GM12878 (cell line): ENCODE measurements at regions not wholly inside any gene's neighbourhood (a gene's known extent, or its start where the extent isn't known, plus 50 kb on each side); places are given as distances from the start of the nearest gene placed in this dataset.

Experiments
- ATAC-seq: fragments of 200-7000 bp; cut with Tn5 transposase; 3 replicates; pipeline ENCODE4 v1.9.1; 2020; ENCODE audit warnings: mild to moderate bottlenecking, moderate library complexity
- BruUV-seq: library from RNA; stranded (reverse); fragments of 400-500 nt; replicated peaks from 2 replicates; lab custom pipeline; 2021; lab: Mats Ljungman, UMichigan
- CTCF ChIA-PET: fragments of 300-600 bp; sonication (Branson Sonifier 250); formaldehyde crosslinking; extraction: SDS; loops from one replicate; lab custom pipeline; 2021; ENCODE audit warnings: inconsistent platforms; lab: Yijun Ruan, JAX
- POLR2A ChIA-PET: fragments of 350-600 bp; formaldehyde crosslinking; extraction: SDS; loops from one replicate; lab custom pipeline; 2021; ENCODE audit warnings: inconsistent platforms; lab: Charles Lee
- RAD21 ChIA-PET: fragments of 300-600 bp; sonication (Branson Sonifier 250); formaldehyde crosslinking; loops from one replicate; lab custom pipeline; 2023; ENCODE audit warnings: antibody characterized with exemption; ENCODE audit not compliant: unreplicated experiment; lab: Charles Lee
- SMC1A ChIA-PET: fragments of 300-600 bp; sonication (Branson Sonifier 250); formaldehyde crosslinking; loops from one replicate; lab custom pipeline; 2023; ENCODE audit not compliant: unreplicated experiment, uncharacterized antibody; lab: Charles Lee
- DNase-seq: peaks from one replicate; pipeline ENCODE4 v3.0.0-alpha.2; 2011; ENCODE audit warnings: low read depth, low spot score
- FAIRE-seq: peaks from 3 replicates; lab custom pipeline; 2011; peaks lifted over from hg19 to GRCh38; lab: Jason Lieb, UNC
- H2AFZ ChIP-seq: 2 replicates; pipeline ENCODE4 v1.6.0; 2011; ENCODE audit warnings: low read depth, low read length, control low read depth; ENCODE audit not compliant: control insufficient read depth
- H3K27ac ChIP-seq: 2 replicates; pipeline ENCODE4 v1.5.1; 2011; ENCODE audit warnings: control low read depth; ENCODE audit not compliant: control insufficient read depth, insufficient read depth
- H3K27me3 ChIP-seq, 2 experiments: replicated peaks in 1 of 2; 2 replicates each; pipeline versions ENCODE4 v1.6.0 to v1.6.1; 2011; ENCODE audit warnings: low read length in 1 of 2; ENCODE audit not compliant: control insufficient read depth in 2 of 2, insufficient read depth in 2 of 2
- H3K36me3 ChIP-seq, 2 experiments: 2 replicates each; pipeline ENCODE4 v1.5.1; 2011; ENCODE audit warnings: low read length in 1 of 2; ENCODE audit not compliant: control insufficient read depth in 2 of 2, insufficient read depth in 2 of 2
- H3K4me1 ChIP-seq: 2 replicates; pipeline ENCODE4 v1.6.1; 2011; ENCODE audit warnings: mild to moderate bottlenecking, low read length, moderate library complexity, mixed read lengths; ENCODE audit not compliant: control insufficient read depth, insufficient read depth
- H3K4me2 ChIP-seq: 2 replicates; pipeline ENCODE4 v1.6.0; 2011; ENCODE audit warnings: control low read depth; ENCODE audit not compliant: control insufficient read depth, insufficient read depth
- H3K4me3 ChIP-seq: fragments of 200-600 bp; sonication (generic); 2 replicates; pipeline ENCODE4 v1.5.1; 2016
- H3K79me2 ChIP-seq: 2 replicates; pipeline ENCODE4 v1.6.0; 2011; ENCODE audit warnings: low read length; ENCODE audit not compliant: control insufficient read depth, insufficient read depth
- H3K9ac ChIP-seq: 2 replicates; pipeline ENCODE4 v1.8.0; 2011; ENCODE audit warnings: low read length, control low read depth, mixed read lengths; ENCODE audit not compliant: control insufficient read depth, insufficient read depth
- H3K9me3 ChIP-seq: replicated peaks from 3 replicates; pipeline ENCODE4 v1.5.1; 2011; ENCODE audit warnings: mild to moderate bottlenecking, low read length; ENCODE audit not compliant: control insufficient read depth, insufficient read depth
- H4K20me1 ChIP-seq: 2 replicates; pipeline ENCODE4 v1.6.0; 2011; ENCODE audit not compliant: control insufficient read depth, insufficient read depth
- CHD4 ChIP-seq: fragments of 200-600 bp; sonication (generic); IDR thresholded peaks from 2 replicates; pipeline ENCODE4 v1.6.1; 2016; ENCODE audit warnings: mild to moderate bottlenecking
- ETV6 ChIP-seq, 2 experiments: fragments of 450-650 bp in 1 of 2; IDR thresholded peaks in 1 of 2; conservative IDR thresholded peaks in 1 of 2; 2 replicates each; pipeline ENCODE4 v1.6.1; 2014; ENCODE audit warnings: antibody characterized with exemption in 1 of 2, borderline replicate concordance in 1 of 2, low read depth in 1 of 2, mild to moderate bottlenecking in 1 of 2, moderate library complexity in 1 of 2
- GABPA ChIP-seq: IDR thresholded peaks from 2 replicates; pipeline ENCODE4 v1.6.1; 2014; ENCODE audit warnings: antibody characterized with exemption, low read depth, mild to moderate bottlenecking, inconsistent platforms
- MYC ChIP-seq: IDR thresholded peaks from 2 replicates; pipeline ENCODE4 v1.6.1; 2011; ENCODE audit warnings: mild to moderate bottlenecking, low read length, moderate library complexity, inconsistent platforms; ENCODE audit not compliant: insufficient read depth, insufficient replicate concordance, insufficient read length, severe bottlenecking
- NRF1 ChIP-seq: conservative IDR thresholded peaks from 2 replicates; pipeline ENCODE4 v1.6.1; 2011; ENCODE audit warnings: mild to moderate bottlenecking, low read depth, low read length, improper control_type of control experiment
- POU2F2 ChIP-seq: IDR thresholded peaks from 3 replicates; pipeline ENCODE4 v1.6.1; 2011; ENCODE audit warnings: low read depth, mild to moderate bottlenecking, low read length, borderline replicate concordance
- SP1 ChIP-seq: IDR thresholded peaks from one replicate; pipeline ENCODE4 v1.6.1; 2011; ENCODE audit warnings: low read depth, low read length
- WRNIP1 ChIP-seq: IDR thresholded peaks from 2 replicates; pipeline ENCODE4 v1.6.1; 2011; ENCODE audit warnings: low read depth, low read length, improper control_type of control experiment, borderline replicate concordance
- ZNF24 ChIP-seq: fragments of 450-650 bp; IDR thresholded peaks from 2 replicates; pipeline ENCODE4 v1.6.1; 2017; ENCODE audit warnings: antibody characterized with exemption, mild to moderate bottlenecking
- WGBS: methylation state at CpG from one replicate; pipeline ENCODE4 v1.1.6; 2016; ENCODE audit warnings: low lambda C conversion rate; ENCODE audit not compliant: insufficient replicate concordance, insufficient coverage; ENCODE audit errors: missing lambda C conversion rate; 5-methylcytosine and 5-hydroxymethylcytosine counted together
- in situ Hi-C: fragments of 300-500 bp; cut with MboI; formaldehyde crosslinking; loops from 9 replicates; pipeline ENCODE4 v1.14.3; 2018; ENCODE audit warnings: mixed read lengths
- intact Hi-C: fragments of 100-400 bp; cut with micrococcal nuclease; formaldehyde crosslinking; loops from one replicate; pipeline ENCODE4 v1.14.2; 2022; ENCODE audit not compliant: unreplicated experiment
- TF ChIP-seq, protein P1 (sequence below): IDR thresholded peaks from 2 replicates; pipeline ENCODE4 v1.6.1; 2012; ENCODE audit warnings: low read length, inconsistent platforms

DNA sequence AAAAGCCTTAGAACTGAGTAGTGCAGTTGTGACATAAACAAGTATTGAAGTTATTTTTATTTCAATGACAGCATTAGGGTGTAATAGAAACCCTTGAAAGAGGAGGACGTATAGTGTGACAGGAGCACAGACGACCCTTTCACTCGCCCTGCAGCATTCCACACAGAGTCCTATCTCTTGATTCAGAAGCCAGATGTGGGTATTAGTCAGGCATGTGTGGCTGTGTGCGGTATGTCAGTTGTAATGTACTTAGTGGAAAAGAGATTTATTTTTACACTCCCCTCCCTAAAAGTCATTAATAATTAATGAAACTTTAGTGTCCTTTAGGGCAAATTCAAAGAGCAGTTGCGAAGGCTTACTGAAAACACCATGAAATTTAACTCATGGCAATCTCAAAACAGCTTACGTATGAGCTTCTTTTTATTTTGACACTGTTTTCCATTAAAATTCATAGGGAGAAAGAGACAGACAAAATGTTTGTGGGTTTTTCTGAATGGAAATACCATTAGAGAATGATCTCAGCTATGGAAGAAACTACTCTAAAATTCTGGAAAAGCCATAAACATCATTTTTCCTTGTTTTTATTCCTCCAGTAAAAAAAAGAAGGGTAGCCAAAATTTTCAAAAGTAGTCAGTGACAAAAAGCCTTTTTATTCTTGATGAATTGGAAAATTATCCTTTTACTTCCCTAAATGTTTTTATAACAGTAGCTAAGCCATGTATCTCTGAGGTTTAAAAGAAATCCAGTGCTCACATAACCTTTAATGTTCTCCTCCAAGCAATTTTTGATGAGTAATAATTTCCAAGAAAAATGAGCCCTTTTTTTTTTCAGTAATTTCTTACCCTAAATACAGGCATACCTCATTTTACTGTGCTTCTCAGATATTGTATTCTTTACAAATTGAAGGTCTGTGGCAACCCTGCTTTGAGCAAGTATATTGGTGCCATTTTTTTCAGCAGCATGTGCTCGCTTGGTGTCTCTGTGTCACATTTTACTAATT lies 84.0 kb upstream of the DSEL start (continued):
- TF ChIP-seq CHD4 = no peak
- no peak for TF ChIP-seq MYC
- TF ChIP-seq ETV6 (conservative IDR thresholded peaks at IDR 0.05 in 1 of 2, IDR thresholded peaks at IDR 0.05 in 1 of 2; ENCODE audit: borderline replicate concordance in 1 of 2, low read depth in 1 of 2) = no peak
- TF ChIP-seq ZNF24 = no peak
- TF ChIP-seq WRNIP1 = no peak
- no peak for TF ChIP-seq NRF1
- TF ChIP-seq, protein P1, sequence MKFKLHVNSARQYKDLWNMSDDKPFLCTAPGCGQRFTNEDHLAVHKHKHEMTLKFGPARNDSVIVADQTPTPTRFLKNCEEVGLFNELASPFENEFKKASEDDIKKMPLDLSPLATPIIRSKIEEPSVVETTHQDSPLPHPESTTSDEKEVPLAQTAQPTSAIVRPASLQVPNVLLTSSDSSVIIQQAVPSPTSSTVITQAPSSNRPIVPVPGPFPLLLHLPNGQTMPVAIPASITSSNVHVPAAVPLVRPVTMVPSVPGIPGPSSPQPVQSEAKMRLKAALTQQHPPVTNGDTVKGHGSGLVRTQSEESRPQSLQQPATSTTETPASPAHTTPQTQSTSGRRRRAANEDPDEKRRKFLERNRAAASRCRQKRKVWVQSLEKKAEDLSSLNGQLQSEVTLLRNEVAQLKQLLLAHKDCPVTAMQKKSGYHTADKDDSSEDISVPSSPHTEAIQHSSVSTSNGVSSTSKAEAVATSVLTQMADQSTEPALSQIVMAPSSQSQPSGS = no peak
- no peak for TF ChIP-seq SP1
- no peak for TF ChIP-seq GABPA

DNA sequence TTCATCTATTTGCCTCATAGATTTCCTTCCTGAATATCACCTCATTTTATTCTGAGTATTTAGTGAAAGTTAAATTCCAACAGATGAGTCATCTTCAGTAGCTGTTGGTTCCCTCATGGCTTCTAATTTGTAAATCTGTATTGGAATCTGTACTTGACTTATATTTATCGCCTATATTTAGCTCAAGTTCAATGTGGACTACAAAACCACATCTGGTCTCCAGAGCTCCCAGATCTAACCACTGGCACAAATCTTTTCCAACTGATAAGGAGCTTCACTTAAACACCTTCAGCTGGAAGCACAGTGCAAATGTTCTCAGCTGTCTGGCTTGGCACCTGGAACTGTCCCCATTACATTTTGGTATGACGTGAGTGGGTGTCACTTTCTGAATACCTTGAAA lies 82.8 kb upstream of the DSEL start:
- H3K4me3 ChIP-seq = no peak overlapping the region
- H3K27me3 ChIP-seq = no peaks in the 10 kb centered on the region
- no peak for DNase-seq
- no peaks in the 10 kb centered on the region for H3K4me1 ChIP-seq
- H3K9ac ChIP-seq = no peak overlapping the region
- no peak for FAIRE-seq
- BruUV-seq = no TSS peak
- in situ Hi-C loops = no loop called here
- H3K79me2 ChIP-seq = no peaks in the 10 kb centered on the region
- ChIA-PET RAD21 (no interaction called here), CTCF (no interaction called here), POLR2A (no interaction called here), SMC1A (interaction anchor here (0.8 kb wide), 1 partner anchor 525 kb away, joined by 3 read pairs; no protein-coding TSS in a partner anchor)
- no peaks in the 10 kb centered on the region for H3K36me3 ChIP-seq
- WGBS = 0% methylated on average over 2 of the region's 2 CpGs
- ATAC-seq = no peak
- intact Hi-C loops = no loop called here
- H2AFZ ChIP-seq = no peak overlapping the region
- no peaks in the 10 kb centered on the region for H3K9me3 ChIP-seq
- no peak for TF ChIP-seq POU2F2
- no peaks in the 10 kb centered on the region for H4K20me1 ChIP-seq
- no peak overlapping the region for H3K4me2 ChIP-seq
- no peak overlapping the region for H3K27ac ChIP-seq
